Upper lobe of left lung (tissue), 4 donors: ENCODE measurements at regions not wholly inside any gene's neighbourhood (a gene's known extent, or its start where the extent isn't known, plus 50 kb on each side); places are given as distances from the start of the nearest gene placed in this dataset.

Source experiments
- CTCF ChIP-seq, 6 experiments: fragments of 450-650 bp in 4 of 6; fragments of 200-600 bp in 2 of 6; sonication (generic) in 2 of 6; IDR thresholded peaks; one replicate each; pipeline ENCODE4 v1.5.1; 2016 to 2019; ENCODE audit warnings: antibody characterized with exemption in 6 of 6
- POLR2A ChIP-seq, 4 donors: fragments of 450-650 bp; IDR thresholded peaks; one replicate each; pipeline ENCODE4 v1.5.1; 2016 to 2017; ENCODE audit warnings: antibody characterized with exemption in 4 of 4, mild to moderate bottlenecking in 2 of 4

GRCh38 chr2:45263147-45263546, 253.9 kb upstream of the SIX2 start:
- TF ChIP-seq POLR2A (IDR thresholded peaks at IDR 0.05) (no peak), CTCF (IDR thresholded peaks at IDR 0.05) (no peak)
